GM10266 (cell line): ENCODE measurements at regions not wholly inside any gene's neighbourhood (a gene's known extent, or its start where the extent isn't known, plus 50 kb on each side); places are given as distances from the start of the nearest gene placed in this dataset.

Experiments used
- DNase-seq: peaks from one replicate; pipeline ENCODE4 v3.0.0; 2012; ENCODE audit errors: extremely low spot score
- TF ChIP-seq, protein P1 (sequence below): IDR thresholded peaks from 2 replicates; pipeline ENCODE4 v1.5.1; 2012; ENCODE audit warnings: mild to moderate bottlenecking, low read depth; ENCODE audit not compliant: control insufficient read depth, insufficient read depth; ENCODE audit errors: missing control alignments

DNA sequence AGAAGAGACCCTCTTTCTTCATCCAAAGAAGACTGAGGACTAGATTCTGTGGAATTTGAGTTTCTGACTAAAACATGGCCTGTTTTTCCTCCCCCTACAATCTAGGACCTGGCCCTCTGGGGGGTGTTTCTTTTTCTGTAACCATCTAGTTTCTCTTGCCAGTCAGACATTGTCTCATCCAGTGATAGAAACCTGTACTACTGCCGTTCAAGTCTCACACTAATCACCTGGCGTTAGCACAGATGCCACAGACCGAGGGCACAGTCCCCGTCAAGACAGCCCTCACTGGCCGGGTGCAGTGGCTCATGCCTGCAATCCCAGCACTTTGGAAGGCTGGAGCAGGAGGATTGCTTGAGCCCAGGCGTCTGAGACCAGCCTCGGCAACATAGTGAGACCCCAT is 126.9 kb upstream of the NDUFV2 start:
- no peak for DNase-seq
- TF ChIP-seq, protein P1, sequence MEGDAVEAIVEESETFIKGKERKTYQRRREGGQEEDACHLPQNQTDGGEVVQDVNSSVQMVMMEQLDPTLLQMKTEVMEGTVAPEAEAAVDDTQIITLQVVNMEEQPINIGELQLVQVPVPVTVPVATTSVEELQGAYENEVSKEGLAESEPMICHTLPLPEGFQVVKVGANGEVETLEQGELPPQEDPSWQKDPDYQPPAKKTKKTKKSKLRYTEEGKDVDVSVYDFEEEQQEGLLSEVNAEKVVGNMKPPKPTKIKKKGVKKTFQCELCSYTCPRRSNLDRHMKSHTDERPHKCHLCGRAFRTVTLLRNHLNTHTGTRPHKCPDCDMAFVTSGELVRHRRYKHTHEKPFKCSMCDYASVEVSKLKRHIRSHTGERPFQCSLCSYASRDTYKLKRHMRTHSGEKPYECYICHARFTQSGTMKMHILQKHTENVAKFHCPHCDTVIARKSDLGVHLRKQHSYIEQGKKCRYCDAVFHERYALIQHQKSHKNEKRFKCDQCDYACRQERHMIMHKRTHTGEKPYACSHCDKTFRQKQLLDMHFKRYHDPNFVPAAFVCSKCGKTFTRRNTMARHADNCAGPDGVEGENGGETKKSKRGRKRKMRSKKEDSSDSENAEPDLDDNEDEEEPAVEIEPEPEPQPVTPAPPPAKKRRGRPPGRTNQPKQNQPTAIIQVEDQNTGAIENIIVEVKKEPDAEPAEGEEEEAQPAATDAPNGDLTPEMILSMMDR: no peak

DNA sequence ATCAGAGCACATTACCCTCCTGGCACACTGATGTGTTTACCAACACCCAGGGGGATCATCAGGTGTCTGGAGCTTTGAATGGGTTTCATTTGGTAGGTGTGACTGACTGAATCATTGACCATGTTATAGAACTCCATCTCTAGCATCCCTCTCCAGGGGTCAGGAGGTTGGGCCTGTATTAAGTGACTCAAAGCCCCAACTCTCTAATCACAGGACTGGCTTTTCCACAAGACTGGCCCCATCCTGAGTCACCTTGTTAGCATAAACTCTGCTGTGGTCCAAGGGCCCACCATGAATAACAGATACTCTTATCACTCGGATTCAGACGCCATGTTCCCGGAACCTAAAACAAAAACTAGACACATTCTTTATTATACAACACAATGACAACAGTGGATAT is 125.9 kb upstream of the NDUFV2 start:
- DNase-seq: no peak
- TF ChIP-seq, protein P1: no peak

DNA sequence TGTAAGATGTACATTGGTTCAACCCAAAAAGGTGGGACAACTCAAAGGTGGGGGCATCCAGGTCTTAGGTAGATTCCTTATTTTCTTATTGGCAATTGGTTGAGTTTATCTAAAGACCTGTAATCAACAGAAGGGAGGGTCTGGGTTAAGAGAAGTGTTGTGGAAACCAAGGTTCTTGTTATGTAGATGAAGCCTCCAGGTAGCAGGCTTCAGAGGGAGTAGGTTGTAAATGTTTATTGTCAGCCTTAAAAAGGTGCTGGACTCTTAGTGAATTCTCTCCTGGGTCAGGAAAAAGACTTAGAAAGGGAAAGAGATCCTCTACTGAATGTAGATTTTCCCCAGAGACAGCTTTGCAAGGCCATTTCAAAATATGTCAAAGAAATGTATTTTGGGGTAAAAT is 125.3 kb upstream of the NDUFV2 start:
- DNase-seq: no peak
- TF ChIP-seq, protein P1: no peak

DNA sequence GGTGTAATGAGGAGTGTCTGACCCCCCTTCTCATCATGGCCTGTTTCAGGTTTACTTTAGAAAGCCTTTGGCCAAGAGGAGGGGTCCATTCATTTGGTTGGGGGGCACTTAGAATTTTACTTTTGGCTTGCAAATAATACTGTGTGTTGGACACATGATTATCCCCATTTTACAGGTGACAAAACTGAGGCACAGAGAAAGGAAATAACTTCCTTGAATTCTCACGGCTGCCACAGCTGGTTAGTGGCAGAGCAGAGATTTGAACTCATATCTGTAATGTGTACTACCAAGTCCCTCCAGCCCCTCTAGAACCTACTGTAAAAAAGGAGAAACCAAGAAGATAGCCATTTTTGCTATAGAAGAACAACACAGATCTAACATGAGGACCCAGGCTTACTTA is 124.8 kb upstream of the NDUFV2 start:
- TF ChIP-seq, protein P1: no peak
- DNase-seq: no peak

DNA sequence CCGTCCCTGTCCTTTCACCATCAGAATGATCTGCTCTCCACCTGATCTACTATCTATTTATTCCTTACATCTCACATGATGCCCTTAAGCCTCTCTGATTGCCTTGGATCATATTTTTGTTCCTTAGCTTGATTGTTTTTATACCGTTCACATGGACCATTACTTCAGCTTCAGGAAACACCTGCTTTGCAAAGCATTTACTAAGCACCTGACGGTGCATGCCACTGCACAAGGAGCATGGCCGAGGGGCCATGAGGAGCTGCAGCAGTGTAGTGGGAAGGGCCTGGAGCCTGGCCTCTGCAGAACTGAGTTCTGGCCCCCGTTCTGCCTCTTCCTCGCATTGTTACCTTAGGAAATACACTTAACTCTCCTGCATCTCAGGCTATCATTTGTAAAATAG is 124.1 kb upstream of the NDUFV2 start:
- TF ChIP-seq, protein P1: no peak
- no peak for DNase-seq

DNA sequence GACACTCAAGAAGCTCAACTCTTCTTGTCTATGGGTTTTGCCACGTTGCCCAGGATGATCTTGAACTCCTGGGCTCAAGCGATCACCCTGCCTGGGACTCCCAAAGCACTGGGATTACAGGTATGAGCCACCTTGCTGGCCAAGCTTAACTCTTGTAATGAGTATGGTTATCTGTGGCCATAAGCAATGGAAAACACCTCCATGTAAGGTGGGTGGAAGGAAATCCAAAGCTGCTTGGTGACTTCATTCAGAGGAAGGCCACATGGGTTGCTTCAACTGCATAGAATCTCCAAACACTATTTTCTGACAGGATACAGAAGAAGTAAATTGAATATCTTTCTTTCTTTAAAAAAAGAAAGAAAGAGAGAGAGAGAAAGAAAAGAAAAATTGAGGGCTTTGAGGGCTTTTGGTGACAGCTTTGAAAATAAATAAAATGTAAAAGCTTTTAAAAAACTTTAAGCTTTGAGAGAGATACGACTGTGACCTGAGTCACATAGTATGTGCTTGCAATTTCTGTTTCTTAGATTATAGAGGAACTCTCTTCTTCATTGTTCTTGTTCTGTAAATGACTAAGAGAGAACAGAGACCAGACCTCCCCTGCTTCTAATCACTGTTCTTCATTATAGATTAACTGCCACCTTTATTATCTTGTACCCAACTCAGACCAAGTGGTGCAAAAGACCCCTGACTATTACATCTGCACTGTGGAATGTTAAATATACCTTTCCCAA is 123.1 kb upstream of the NDUFV2 start:
- no peak for DNase-seq
- TF ChIP-seq, protein P1: no peak

DNA sequence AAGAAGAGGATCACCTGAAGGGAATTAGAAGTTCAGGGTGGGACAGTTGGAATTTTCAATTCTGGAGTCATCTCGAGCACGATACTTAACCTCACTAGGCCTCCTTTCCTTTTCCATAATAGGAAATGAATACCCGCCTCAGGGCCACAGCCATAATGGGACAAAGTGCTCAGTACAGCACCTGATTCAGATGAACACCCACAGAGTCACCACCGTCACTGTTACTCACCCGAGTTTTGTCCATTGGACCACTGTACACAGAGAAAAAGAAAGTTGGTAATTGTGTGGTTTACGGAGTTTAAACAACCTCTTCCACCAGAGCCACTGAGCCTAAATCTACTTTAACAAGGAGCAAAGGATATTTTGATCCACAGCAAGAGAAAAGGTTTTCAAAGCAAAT is 122.0 kb upstream of the NDUFV2 start:
- TF ChIP-seq, protein P1: no peak

More for the DNA sequence above, 122.0 kb upstream of the NDUFV2 start:
- no peak for DNase-seq
